ENCODE measurements at regions not wholly inside any gene's neighbourhood (a gene's known extent, or its start where the extent isn't known, plus 50 kb on each side); places are given as distances from the start of the nearest gene placed in this dataset.
"Not testable (repeated sequence)": the region's sequence is repeated elsewhere in the genome, so short reads cannot be mapped to it uniquely, and the experiment has no call there.

DNA sequence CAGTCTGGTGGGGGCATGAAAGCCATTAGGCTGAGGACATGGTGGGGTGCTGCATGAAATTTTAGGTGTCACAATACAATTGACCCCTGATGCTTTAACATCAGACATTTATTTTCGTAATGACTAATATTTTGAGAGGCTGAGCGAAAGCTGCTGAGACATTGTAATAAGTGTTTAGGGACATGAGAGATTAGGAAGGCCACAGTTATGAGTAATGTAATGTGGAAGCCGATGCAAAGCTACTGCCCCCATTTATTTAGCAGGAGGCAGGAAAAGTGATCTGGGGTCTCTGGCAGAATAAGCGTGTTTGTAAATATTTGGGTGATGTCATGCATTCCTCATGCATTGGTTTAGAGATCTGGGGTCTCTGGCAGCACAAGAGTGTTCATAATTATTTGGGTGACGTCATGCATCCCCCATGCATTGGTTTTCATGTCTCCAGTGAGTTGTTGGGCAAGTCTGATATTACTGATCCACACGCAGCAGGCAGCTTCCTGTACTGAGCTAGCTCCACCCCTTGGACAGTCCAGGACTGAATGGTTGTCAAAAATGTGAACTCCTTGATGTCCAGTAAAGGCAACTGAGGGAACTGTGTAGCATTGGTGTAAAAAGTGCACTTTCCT, 2694.5 kb upstream of the DEFB115 start:
- TF ChIP-seq, protein P1, sequence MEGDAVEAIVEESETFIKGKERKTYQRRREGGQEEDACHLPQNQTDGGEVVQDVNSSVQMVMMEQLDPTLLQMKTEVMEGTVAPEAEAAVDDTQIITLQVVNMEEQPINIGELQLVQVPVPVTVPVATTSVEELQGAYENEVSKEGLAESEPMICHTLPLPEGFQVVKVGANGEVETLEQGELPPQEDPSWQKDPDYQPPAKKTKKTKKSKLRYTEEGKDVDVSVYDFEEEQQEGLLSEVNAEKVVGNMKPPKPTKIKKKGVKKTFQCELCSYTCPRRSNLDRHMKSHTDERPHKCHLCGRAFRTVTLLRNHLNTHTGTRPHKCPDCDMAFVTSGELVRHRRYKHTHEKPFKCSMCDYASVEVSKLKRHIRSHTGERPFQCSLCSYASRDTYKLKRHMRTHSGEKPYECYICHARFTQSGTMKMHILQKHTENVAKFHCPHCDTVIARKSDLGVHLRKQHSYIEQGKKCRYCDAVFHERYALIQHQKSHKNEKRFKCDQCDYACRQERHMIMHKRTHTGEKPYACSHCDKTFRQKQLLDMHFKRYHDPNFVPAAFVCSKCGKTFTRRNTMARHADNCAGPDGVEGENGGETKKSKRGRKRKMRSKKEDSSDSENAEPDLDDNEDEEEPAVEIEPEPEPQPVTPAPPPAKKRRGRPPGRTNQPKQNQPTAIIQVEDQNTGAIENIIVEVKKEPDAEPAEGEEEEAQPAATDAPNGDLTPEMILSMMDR (CRISPR knock-in tag; IDR thresholded peaks at IDR 0.05): not testable (repeated sequence)
- not testable (repeated sequence) for TF ChIP-seq ZFP1 (CRISPR knock-in tag; IDR thresholded peaks at IDR 0.05); EZH2 (conservative IDR thresholded peaks at IDR 0.05; ENCODE audit: low read depth, low read length); EP300 (IDR thresholded peaks at IDR 0.05; ENCODE audit: low read depth in 2 of 2, low read length in 2 of 2); EP300 (CRISPR knock-in tag; IDR thresholded peaks at IDR 0.05; ENCODE audit: borderline replicate concordance); RAD21 (CRISPR knock-in tag; IDR thresholded peaks at IDR 0.05)
- TF ChIP-seq, protein P2, sequence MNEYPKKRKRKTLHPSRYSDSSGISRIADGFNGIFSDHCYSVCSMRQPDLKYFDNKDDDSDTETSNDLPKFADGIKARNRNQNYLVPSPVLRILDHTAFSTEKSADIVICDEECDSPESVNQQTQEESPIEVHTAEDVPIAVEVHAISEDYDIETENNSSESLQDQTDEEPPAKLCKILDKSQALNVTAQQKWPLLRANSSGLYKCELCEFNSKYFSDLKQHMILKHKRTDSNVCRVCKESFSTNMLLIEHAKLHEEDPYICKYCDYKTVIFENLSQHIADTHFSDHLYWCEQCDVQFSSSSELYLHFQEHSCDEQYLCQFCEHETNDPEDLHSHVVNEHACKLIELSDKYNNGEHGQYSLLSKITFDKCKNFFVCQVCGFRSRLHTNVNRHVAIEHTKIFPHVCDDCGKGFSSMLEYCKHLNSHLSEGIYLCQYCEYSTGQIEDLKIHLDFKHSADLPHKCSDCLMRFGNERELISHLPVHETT (CRISPR knock-in tag; conservative IDR thresholded peaks at IDR 0.05): not testable (repeated sequence)
- TF ChIP-seq, protein P3, sequence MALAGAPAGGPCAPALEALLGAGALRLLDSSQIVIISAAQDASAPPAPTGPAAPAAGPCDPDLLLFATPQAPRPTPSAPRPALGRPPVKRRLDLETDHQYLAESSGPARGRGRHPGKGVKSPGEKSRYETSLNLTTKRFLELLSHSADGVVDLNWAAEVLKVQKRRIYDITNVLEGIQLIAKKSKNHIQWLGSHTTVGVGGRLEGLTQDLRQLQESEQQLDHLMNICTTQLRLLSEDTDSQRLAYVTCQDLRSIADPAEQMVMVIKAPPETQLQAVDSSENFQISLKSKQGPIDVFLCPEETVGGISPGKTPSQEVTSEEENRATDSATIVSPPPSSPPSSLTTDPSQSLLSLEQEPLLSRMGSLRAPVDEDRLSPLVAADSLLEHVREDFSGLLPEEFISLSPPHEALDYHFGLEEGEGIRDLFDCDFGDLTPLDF (CRISPR knock-in tag; IDR thresholded peaks at IDR 0.05): not testable (repeated sequence)
- TF ChIP-seq, protein P4, sequence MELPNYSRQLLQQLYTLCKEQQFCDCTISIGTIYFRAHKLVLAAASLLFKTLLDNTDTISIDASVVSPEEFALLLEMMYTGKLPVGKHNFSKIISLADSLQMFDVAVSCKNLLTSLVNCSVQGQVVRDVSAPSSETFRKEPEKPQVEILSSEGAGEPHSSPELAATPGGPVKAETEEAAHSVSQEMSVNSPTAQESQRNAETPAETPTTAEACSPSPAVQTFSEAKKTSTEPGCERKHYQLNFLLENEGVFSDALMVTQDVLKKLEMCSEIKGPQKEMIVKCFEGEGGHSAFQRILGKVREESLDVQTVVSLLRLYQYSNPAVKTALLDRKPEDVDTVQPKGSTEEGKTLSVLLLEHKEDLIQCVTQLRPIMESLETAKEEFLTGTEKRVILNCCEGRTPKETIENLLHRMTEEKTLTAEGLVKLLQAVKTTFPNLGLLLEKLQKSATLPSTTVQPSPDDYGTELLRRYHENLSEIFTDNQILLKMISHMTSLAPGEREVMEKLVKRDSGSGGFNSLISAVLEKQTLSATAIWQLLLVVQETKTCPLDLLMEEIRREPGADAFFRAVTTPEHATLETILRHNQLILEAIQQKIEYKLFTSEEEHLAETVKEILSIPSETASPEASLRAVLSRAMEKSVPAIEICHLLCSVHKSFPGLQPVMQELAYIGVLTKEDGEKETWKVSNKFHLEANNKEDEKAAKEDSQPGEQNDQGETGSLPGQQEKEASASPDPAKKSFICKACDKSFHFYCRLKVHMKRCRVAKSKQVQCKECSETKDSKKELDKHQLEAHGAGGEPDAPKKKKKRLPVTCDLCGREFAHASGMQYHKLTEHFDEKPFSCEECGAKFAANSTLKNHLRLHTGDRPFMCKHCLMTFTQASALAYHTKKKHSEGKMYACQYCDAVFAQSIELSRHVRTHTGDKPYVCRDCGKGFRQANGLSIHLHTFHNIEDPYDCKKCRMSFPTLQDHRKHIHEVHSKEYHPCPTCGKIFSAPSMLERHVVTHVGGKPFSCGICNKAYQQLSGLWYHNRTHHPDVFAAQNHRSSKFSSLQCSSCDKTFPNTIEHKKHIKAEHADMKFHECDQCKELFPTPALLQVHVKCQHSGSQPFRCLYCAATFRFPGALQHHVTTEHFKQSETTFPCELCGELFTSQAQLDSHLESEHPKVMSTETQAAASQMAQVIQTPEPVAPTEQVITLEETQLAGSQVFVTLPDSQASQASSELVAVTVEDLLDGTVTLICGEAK (IDR thresholded peaks at IDR 0.05): not testable (repeated sequence)
- TF ChIP-seq, protein P4 (CRISPR knock-in tag; IDR thresholded peaks at IDR 0.05): not testable (repeated sequence)
- TF ChIP-seq, protein P5, sequence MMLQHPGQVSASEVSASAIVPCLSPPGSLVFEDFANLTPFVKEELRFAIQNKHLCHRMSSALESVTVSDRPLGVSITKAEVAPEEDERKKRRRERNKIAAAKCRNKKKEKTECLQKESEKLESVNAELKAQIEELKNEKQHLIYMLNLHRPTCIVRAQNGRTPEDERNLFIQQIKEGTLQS (CRISPR knock-in tag; IDR thresholded peaks at IDR 0.05): not testable (repeated sequence)
- TF ChIP-seq, protein P6, sequence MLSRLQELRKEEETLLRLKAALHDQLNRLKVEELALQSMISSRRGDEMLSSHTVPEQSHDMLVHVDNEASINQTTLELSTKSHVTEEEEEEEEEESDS (CRISPR knock-in tag; IDR thresholded peaks at IDR 0.05; ENCODE audit: borderline replicate concordance): not testable (repeated sequence)

Measured in HepG2 (cell line).